Right lung (tissue), 2 donors: ENCODE measurements at regions not wholly inside any gene's neighbourhood (a gene's known extent, or its start where the extent isn't known, plus 50 kb on each side); places are given as distances from the start of the nearest gene placed in this dataset.
"Not testable (repeated sequence)": the region's sequence is repeated elsewhere in the genome, so short reads cannot be mapped to it uniquely, and the experiment has no call there.

Experiments
- DNase-seq, 2 donors: peaks; one replicate each; pipeline ENCODE4 v3.0.0-alpha.2; 2013

DNA sequence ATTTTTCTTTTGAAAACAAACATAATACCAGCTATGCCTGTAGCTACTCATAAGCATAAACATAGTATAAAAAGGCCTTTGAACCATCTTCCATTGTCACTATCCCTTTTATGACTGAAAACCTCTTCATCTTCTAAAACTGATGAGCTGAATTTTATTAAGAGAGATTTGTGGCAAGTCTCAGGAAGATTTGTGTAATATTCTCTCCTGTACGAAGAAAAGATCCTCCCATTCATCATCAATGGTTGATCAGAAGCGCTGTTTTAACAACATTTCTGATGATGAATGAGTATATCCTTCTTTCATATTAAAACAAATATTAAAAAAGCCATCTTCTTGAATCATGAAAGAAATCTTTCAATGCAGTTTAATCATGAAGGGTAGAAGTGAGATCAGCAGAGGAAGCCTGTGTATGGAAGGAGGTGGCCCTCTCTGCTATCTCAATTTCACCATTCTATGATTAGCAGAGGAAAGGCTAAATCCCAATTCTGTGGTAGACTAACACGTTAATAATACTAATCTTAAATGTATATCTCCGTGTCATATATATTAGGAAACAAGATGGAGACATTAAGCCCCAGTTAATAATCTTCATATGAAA is 430.2 kb downstream of the FRK start:
- DNase-seq, result no peak

DNA sequence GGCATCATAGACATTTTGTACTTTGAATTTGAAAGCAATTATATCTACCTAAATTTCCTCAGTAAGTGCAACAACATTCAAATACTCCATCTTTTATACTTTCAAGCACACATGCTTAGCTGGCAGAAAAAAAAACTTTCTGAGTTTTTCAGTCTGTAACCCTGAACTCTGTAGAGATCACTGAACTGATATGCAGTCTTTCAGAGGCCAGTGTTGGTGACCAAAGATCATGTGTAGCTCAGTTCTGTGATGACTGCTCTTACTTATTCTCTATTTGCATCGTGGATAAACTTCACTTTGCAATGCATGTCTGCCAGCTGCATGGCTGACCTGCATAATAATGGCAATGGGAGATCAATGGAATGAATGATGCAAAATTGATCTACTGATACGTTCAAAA is 431.3 kb downstream of the FRK start:
- no peak for DNase-seq

DNA sequence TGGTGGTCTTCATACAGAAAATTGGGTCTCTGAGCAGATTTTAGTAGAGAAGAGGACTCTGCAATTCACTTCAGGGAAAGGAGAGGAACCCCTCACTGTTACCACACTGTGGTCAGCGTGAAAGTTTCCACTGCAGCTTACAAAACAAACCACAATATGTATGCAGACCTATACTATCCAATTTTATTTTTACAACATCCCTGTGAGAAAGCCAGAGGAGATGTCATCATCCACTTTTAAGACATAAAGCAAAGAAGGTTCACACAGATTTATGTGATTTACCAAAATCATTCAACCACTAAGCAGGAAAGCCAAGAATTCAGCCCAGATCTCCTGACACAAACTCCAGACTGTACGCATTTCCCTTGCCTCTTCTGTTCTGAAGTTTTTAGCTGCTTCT is 442.4 kb downstream of the FRK start:
- DNase-seq, result no peak

DNA sequence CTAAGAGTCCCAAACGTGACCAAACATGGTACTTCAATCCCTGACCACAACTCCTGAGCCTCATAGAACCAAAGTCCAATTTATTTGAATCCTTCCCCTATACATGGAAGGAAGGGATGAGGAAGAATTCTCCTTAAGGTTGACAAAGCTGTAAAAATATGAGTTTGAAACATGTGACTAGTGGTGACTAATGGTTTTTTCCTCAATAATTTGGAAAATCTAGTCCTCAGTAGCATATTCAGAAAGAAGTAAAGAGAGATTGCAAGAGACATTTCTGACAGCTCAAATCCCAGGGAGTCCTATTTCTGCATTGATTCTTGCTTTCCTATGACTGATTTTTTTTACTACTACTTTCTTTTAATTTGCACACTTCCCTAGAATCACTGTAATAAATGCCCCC is 443.7 kb downstream of the FRK start:
- no peak for DNase-seq

DNA sequence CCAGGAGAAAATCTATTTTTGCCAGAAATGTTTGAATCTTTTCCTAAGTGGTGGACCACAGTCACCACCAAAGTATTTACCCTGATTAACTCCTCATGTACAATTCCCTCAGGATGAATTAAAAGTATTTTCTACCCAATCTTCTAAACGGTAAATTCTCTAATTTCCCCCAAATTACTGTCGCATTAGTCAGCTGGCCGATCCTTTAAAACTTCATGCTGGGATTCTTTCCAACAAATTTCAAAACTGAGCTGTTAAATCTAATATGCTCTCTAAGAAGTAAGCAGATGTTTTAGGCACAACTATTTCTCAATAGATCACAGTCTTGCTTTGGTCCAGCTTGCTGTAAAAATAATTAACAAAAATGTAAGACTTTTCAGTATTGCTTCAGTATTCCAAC is 447.2 kb downstream of the FRK start:
- DNase-seq, result peak; percentile 27

DNA sequence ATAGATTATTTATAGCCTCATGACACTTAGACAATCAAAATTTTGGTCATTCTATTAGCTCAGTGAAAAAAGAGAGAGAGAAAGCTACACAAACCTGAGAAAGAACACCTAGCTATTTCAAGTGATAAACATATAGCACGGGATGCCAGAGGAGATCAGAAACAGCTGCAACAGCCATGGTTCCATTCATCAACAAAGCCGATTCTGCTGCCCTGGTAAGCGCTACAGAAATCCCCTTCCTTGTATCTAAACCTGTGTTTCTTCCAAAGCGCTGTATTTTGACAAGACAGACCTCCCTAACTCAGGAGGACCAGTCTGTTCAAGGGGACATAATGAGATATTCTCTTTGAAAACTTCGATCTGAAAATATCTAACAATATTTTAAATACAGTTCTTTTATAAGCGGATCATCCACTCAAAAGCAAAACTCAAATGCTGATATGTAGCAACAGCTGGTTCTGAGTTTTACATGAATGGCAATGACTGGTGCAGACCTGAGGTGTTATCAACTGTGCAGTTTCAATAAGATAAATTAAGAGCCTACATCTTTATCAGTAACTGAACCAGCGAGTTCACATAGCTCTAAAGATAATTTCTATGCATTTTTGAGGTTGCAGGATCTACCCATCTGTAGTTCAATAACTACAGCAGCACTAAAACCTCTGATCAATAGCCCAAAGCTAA is 447.8 kb downstream of the FRK start:
- DNase-seq, result no peak

DNA sequence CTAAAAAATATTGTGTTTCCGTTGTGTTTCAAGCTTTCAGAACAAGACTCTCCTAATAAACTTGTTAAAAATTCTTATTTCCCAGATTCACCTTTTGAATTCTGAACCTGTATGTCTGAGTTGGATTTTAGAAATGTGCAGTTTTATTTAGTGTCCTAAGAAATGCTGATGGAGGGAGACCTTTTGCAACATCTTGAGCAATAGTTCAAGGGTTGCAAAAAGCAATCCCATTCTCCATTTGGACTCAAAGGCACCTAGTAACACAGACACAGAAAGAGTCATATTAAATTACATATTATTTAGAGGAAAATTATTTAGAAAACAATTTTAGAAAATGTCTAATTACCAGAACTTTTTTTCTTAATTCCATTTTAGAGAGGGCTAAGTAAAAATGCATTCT is 448.5 kb downstream of the FRK start:
- DNase-seq, result no peak

DNA sequence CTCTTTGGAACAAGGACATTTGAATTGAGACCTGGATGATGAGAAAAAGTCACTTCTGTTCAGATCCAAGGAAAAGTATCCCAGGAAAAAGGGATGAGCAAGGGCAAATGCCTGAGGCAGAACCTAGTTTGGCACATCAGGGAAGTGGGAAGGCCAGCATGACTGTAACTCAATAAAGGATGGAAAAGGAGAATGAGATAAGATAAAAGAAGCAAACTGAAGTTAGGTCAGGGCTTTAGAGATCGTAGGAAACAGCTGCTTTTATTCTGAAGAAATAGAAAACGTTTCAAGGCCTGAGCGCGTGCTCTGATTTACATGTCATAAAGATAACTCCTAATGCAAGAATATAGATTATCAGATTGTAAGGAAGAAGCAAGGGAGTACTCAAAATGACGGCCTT is 450.0 kb downstream of the FRK start:
- DNase-seq, result no peak

DNA sequence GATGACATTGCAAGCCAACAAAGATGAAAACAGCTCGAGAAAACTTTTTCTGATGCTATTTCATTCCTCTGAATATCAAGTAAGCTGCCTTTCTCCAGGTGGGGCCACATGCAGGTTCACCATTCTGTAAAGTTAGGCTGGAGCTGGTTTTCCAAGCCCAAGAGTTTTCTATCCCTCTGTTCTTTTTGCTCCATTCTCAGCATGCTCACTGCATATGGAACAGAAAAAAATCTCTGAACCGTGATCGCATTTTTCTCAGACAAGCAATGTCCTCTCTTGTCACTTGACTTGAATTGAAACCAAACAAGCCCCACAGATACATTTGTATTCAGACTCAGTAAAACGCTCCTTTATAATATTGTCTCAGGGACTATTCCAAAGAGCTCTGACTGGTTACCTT is 451.6 kb downstream of the FRK start:
- DNase-seq, result no peak

DNA sequence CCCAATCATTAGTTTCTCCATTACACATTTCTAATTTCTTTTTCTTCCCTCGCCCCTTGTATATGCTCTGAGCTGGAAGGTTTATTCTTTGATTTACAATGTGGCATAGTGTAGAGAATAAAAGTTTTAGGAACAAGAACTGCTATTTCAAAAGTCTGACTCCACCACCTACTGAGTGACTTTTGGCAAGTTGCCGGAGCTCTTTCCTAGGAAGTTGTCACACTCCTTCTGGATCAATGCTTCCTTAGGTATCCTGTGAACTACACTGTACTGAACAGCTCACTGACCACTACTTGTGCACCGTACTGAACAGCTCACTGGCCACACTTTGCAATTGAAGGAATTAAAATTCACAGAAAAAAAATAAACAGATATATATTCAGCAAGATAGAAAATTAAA is 458.2 kb downstream of the FRK start:
- DNase-seq, result no peak

DNA sequence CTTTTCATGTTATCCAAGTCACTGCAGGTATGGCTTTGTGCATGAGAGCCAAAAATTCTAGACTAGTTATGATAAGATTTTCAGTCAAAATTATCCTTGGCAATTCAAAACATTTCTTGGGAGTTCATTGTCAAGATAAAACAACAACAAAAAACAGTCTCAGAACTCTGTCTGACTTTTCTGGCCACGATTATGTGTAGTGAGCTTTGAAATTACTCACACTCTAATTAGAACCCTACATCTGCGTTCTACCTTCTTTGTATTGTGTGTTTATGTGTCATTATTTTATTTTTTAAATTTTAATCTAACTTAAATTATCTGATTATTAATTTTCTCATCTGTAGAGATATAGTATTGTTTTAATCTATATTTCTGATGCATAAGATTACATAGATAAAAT is 459.2 kb downstream of the FRK start:
- DNase-seq, result no peak

DNA sequence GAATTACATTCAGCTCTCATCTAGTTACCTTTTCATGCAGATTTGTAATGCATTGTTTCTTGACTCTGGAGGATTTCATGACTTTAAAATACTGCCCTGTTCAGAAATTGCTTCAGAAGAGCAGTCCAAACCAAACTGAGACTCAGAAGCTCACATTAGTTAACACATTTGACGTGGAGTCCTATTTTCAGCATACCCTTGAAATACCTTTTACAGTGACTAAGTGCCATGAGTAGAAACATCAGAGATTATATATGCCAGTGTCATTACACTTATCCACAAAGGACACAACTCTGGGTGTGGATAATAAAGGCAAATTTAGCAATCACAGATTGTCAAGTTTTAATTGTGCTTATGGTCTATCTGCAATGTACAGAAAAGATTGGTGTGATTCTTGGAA is 459.6 kb downstream of the FRK start:
- no peak for DNase-seq

DNA sequence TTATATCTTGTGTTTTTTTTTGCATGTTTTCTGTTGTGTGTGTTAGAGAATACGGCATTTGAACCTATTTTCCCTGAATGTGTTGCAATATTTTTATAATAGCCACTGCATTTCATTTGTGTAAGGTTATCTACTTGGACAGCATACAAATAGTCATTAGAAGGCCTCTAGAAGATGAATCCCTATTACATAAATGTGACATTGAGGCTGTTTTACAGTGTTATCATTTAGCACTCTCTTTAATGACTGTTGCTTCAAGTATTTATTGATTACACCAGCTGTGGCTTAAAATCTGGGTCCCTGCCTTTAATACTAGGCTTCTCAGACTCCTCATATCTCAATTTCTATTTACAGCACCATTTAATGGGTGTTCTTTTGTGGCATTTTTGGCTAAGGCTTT is 465.8 kb downstream of the FRK start:
- DNase-seq, result no peak

DNA sequence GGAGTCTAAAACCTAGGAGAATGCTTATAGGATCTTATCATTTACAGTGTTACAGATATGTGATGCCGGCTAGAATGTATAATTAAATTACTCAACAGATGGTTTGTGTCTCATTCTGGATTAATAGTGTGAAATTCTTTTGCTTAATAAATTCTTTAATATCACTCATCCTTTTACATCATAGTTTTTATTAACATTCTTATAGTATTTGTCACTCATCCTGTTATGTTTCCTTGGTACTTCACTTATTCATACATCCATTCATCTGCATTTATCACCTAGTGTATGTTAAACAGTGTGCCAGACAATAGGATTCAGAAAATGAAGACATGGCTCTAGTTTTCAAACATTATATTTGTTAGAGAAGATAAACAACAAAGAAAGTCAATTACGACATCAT is 468.7 kb downstream of the FRK start:
- no peak for DNase-seq

DNA sequence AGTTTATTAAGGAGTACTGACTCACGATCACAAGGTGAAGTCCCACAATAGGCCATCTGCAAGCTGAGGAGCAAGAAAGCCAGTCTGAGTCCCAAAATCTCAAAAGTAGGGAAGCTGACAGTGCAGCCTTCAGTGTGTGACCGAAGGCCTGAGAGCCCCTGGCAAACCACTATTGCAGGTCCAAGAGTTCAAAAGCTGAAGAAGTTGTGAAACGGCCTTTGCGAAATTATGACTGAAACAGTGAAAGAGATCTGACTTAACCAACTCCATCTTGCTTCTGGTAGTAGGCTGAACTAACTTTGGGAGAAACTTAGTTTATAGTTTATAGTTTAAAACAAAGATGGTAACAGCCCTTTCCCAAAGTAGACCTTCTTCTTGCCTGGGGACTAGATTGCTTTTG is 471.6 kb downstream of the FRK start:
- not testable (repeated sequence) for DNase-seq

DNA sequence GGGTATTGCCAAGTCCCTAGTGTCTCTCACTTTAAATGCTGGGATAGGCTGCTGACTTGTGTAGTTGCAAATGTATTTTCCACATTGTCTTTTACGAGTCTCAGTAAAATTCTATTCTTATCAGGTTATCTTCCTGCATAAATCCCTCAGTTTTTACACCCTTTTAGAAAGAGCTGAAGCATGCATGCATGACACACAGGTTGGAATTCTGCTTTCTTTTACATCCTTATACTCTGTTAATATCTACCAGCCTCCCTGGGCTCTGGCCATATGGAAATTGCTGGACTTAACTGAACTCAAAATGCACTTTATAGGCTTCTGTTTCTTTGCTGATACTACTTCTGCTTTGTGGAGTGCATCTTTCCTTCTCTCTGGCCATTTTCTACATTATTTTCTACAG is 477.4 kb downstream of the FRK start:
- no peak for DNase-seq

DNA sequence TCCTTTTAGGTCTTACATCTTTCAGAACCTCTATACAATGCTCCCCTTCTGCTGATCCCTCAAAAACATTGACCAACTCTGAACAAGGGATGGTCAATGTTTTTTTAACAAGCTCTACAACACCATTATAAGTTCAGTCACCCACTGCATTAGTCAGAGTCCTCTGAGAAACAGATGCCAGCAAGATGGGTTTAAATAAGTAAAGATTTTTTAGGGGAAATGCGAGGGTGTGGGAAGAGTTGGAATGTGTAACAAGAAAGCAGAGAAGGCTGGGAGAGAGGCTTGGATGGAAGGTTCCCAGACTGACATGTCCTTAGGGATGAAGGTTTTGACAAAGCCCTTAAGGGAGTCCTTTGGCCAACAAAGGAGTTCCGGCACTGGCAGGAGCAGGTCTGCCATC is 478.3 kb downstream of the FRK start:
- DNase-seq, result no peak

DNA sequence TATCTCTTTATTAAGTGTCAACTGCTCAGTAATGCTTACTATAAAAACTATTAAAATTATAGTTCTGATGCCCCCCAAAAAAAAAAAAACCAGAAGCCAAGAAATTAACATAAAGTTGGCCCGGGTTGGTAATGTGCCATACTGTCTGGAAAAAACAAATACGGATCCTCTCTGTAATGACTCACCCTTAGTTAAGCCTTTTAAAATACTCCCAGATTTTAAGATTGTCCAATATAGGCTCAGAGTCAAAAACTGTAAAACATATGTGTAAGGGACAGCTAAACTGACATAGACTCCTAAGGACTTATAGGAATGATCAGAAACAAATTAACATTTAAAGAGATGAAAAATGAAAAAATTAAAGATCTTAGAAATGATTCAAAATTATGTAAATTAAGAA is 481.1 kb downstream of the FRK start:
- DNase-seq, result not testable (repeated sequence)

DNA sequence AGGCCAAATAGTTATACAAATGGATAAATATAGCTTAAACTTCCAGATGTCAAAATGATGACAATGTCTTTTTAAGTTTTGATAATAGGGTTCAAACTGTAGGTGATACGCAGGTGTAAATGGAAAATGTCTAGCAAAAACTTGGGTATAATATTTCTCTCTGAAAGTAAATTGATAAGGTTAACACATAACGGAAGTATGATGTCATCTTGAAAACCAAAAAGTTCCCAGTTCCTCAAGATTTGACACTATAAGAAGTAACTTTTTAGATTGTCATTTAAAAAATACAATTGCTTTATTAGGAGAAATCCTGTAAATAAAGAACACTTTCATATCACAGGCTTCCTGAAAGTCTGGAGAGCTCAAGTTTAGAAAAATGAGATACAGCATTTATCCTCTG is 483.4 kb downstream of the FRK start:
- no peak for DNase-seq

DNA sequence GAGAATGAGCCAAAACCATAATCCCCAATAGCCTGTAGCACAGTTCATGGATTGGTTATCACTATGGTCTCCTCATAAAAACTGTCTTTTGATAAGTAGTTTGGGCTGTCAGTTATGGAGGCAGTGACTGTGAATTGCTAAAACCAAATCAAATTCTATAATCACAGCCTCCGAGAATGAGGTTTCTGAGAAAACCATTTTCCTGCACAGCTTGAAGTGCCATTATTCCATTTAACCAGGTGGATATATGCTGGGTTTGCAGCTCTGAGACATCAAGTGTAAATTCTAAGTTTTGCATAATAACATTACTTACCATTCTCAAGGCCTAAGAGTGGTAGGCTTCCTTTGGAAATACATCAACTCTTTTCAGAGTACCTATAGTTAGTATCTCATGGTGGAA is 485.4 kb downstream of the FRK start:
- no peak for DNase-seq

DNA sequence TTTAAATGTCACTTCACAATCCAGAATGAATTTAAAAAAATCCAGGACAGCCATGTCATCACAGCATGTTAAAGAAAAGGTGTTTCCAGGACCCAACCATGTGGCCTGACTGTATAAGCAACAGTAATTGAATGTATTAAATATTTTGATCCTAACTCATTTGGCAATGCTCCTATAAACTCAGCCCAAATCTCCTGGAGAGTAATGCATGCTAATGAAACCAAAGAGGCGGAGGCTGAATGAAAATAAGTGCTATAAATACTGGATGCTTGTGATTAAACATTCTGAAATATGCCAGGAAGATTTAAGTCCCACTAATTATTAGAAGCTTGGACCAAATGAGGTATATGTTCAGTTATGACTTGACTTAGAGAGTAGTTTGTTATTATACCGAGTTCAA is 486.8 kb downstream of the FRK start:
- DNase-seq, result no peak

DNA sequence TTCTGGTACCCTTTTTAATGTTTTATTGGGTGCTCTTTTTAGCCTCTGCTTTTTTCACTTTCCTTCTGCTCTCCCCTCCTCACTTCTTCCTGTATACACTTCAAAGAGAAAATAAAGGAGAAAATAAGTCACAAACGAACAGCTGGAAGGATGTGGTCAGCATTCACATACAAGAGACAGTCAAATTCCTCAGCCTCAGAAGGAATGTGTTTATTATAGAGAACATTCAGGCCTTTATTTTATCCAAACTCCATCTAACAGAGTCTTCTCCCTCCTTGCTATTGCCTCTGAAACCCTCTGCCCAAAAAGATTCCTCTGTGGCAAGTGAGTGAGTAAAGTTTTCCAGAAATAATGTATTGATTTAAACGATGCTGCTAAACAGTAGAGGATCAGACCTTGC is 490.4 kb downstream of the FRK start:
- DNase-seq, result no peak

DNA sequence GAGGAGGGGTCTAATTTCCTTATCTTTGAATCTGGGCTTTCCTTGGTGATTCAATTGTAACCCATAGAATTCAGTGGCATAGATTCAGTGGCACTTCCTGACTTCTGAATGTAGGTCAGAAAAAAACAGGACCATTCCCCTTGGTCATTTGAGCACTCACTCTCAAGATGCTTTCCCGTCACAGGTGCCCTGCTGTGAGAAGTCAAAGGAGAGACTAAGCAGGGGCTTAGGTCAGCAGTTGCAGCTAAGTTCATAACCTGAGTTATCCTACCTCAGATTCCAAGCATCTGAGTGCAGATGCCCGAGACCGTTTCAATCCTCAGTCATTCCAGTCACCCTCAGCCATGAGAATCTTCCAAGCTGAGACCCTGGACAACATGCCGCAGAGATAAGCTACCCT is 506.6 kb downstream of the FRK start:
- DNase-seq, result no peak

DNA sequence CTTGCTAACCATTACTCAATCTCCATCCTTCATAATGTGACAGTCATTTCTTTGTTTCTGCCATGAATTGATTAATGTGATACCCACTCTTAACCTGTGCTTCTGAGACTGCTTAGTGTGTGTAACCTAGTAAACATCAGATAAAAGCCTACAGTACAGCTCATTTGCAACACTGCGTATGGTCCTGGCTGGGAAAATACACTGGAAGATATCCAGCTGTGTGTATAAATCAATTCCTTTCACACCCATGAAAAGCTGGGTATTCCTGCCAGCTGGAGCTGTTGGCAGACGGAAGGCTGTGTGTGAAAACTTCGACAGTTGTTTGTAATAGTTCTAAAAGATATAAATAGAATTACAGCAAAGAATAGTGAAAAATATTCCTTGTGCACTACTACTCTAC is 509.2 kb downstream of the FRK start:
- peak; percentile 6 to 33 for DNase-seq

DNA sequence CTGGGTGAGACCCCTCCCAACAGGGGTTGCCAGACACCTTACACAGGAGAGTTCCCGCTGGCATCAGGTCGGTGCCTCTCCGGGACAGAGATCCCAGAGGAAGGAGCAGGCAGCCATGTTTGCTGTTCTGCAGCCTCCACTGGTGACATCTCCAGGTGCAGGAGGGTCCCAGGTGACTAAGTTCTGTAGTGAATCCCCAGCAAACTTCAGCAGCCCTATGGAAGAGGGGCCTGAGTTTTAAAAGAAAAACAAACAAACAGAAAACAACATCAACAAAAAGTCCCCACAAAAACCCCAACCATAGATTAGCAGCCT is 515.1 kb downstream of the FRK start:
- DNase-seq, result no peak
